HG02970 (cell line): ENCODE measurements at regions not wholly inside any gene's neighbourhood (a gene's known extent, or its start where the extent isn't known, plus 50 kb on each side); places are given as distances from the start of the nearest gene placed in this dataset.

Source experiments
- ATAC-seq: cut with Tn5 transposase; IDR thresholded peaks from one replicate; pipeline ENCODE4 v1.9.1; 2021; ENCODE audit warnings: mild to moderate bottlenecking, moderate library complexity, moderate number of reproducible peaks; ENCODE audit not compliant: unreplicated experiment, low FRiP score

- no peak for ATAC-seq
Observed at GRCh38 chr13:99053636-99054233, 75.9 kb upstream of the DOCK9 start.

GRCh38 chr13:99055281-99055680 lies 77.4 kb upstream of the DOCK9 start:
- ATAC-seq: no peak

- no peak for ATAC-seq
Observed at GRCh38 chr13:99055735-99056134, 77.9 kb upstream of the DOCK9 start.

- no peak for ATAC-seq
Observed at GRCh38 chr13:99056381-99057014, 78.6 kb upstream of the DOCK9 start.

GRCh38 chr13:99057310-99057975 lies 79.6 kb upstream of the DOCK9 start:
- ATAC-seq: no peak

- ATAC-seq: no peak
Observed at GRCh38 chr13:99058527-99059495, 80.9 kb upstream of the DOCK9 start.

- ATAC-seq: no peak
Observed at GRCh38 chr13:99059498-99060075, 81.7 kb upstream of the DOCK9 start.

- no peak for ATAC-seq
Observed at GRCh38 chr13:99061411-99061810, 83.5 kb upstream of the DOCK9 start.

- no peak for ATAC-seq
Observed at GRCh38 chr13:99062593-99062992, 84.7 kb upstream of the DOCK9 start.

- ATAC-seq: no peak
Observed at GRCh38 chr13:99063178-99063577, 85.3 kb upstream of the DOCK9 start.

GRCh38 chr13:99063952-99064351 lies 86.1 kb upstream of the DOCK9 start:
- ATAC-seq: no peak

- ATAC-seq: no peak
Observed at GRCh38 chr13:99064624-99065234, 86.9 kb upstream of the DOCK9 start.

GRCh38 chr13:99065235-99066015 lies 87.6 kb upstream of the DOCK9 start:
- no peak for ATAC-seq

GRCh38 chr13:99066219-99066618 lies 88.4 kb upstream of the DOCK9 start:
- no peak for ATAC-seq

GRCh38 chr13:99067159-99067985 lies 89.5 kb upstream of the DOCK9 start:
- ATAC-seq: no peak

- no peak for ATAC-seq
Observed at GRCh38 chr13:99071211-99071610, 93.3 kb upstream of the DOCK9 start.

- no peak for ATAC-seq
Observed at GRCh38 chr13:99071666-99072065, 93.8 kb upstream of the DOCK9 start.

GRCh38 chr13:99072356-99072755 lies 94.5 kb upstream of the DOCK9 start:
- ATAC-seq: no peak
